OCI-LY1 (cell line): ENCODE measurements at regions not wholly inside any gene's neighbourhood (a gene's known extent, or its start where the extent isn't known, plus 50 kb on each side); places are given as distances from the start of the nearest gene placed in this dataset.

Experiments
- CTCF ChIP-seq: fragments of 200-600 bp; sonication (generic), shearing (Covaris generic); IDR thresholded peaks from 2 replicates; pipeline ENCODE4 v1.5.1; 2017; ENCODE audit warnings: mild to moderate bottlenecking, antibody characterized with exemption, low read length, moderate library complexity, mixed read lengths
- EZH2 ChIP-seq: fragments of 200-600 bp; sonication (generic), shearing (Covaris generic); IDR thresholded peaks from 2 replicates; pipeline ENCODE4 v1.8.0; 2017; ENCODE audit warnings: borderline replicate concordance, mixed run types, mild to moderate bottlenecking, antibody characterized with exemption, low read length, moderate library complexity, mixed read lengths

DNA sequence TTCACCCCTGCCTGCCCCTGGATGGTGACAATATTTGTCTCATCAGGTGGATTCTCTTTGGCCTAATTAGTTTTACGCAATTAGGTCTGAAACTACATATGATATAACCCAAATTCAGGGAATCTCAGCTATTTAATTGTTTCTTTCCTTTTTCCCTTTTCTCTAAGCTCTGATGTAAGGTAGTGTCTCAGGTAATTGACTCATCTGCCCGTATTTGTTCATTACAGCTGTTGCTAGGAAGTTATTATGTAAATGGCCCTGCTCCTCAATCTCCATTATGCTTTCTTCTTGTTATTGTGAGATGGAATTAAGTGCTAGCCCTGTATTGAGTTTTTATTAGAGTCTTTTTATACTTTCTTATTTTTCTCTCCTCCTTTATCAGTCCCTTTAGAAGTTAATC, 378.2 kb upstream of the ARID1B start:
- TF ChIP-seq CTCF (no peak), EZH2 (no peak)
